ENCODE measurements at regions not wholly inside any gene's neighbourhood (a gene's known extent, or its start where the extent isn't known, plus 50 kb on each side); places are given as distances from the start of the nearest gene placed in this dataset.

DNA sequence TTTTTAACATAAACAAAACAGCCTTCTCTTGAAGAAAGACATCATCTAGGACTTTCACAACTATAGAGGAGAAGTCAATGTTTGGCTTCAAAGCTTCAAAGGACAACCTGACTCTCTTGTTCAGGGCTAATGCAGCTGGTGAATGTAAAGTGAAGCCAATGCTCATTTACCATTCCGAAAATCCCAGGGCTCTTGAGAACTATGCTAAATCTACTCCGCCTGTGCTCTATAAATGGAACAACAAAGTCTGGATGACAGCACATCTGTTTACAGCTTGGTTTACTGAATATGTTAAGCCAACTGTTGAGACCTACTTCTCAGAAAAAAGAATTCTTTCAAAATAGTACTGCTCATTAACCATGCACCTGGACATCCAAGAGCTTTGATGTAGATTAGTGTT lies 259.8 kb upstream of the NR5A2 start:
- Histone ChIP-seq H3K9ac (ENCODE audit: low read length) (no peak overlapping the region), H3K27ac (ENCODE audit: low read length) (no peak overlapping the region), H3K4me3 (ENCODE audit: low read length) (no peak overlapping the region), H3K27me3 (ENCODE audit: insufficient read depth, low read depth, low read length) (no peaks in the 10 kb centered on the region), H3F3A (ENCODE audit: insufficient read depth, low read length, poor library complexity, severe bottlenecking) (no peaks in the 10 kb centered on the region), H3K79me2 (replicated peaks; ENCODE audit: insufficient read depth, low read length) (no peaks in the 10 kb centered on the region), H3K4me2 (ENCODE audit: low read length) (no peak overlapping the region), H4K20me1 (ENCODE audit: insufficient read depth) (no peaks in the 10 kb centered on the region), H3K9me3 (ENCODE audit: low read length) (peaks cover 5% of the 10 kb centered on the region), H3K9me2 (ENCODE audit: insufficient read depth, low read length) (no peaks in the 10 kb centered on the region), H3K36me3 (ENCODE audit: insufficient read depth, low read length) (no peaks in the 10 kb centered on the region), H2AFZ (ENCODE audit: low read depth, low read length) (no peak overlapping the region)
- TF ChIP-seq, protein P1, sequence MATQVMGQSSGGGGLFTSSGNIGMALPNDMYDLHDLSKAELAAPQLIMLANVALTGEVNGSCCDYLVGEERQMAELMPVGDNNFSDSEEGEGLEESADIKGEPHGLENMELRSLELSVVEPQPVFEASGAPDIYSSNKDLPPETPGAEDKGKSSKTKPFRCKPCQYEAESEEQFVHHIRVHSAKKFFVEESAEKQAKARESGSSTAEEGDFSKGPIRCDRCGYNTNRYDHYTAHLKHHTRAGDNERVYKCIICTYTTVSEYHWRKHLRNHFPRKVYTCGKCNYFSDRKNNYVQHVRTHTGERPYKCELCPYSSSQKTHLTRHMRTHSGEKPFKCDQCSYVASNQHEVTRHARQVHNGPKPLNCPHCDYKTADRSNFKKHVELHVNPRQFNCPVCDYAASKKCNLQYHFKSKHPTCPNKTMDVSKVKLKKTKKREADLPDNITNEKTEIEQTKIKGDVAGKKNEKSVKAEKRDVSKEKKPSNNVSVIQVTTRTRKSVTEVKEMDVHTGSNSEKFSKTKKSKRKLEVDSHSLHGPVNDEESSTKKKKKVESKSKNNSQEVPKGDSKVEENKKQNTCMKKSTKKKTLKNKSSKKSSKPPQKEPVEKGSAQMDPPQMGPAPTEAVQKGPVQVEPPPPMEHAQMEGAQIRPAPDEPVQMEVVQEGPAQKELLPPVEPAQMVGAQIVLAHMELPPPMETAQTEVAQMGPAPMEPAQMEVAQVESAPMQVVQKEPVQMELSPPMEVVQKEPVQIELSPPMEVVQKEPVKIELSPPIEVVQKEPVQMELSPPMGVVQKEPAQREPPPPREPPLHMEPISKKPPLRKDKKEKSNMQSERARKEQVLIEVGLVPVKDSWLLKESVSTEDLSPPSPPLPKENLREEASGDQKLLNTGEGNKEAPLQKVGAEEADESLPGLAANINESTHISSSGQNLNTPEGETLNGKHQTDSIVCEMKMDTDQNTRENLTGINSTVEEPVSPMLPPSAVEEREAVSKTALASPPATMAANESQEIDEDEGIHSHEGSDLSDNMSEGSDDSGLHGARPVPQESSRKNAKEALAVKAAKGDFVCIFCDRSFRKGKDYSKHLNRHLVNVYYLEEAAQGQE (IDR thresholded peaks at IDR 0.05; ENCODE audit: borderline replicate concordance) = no peak
- TF ChIP-seq EP300 (conservative IDR thresholded peaks at IDR 0.05; ENCODE audit: poor library complexity, severe bottlenecking) = no peak
- TF ChIP-seq, protein P2, sequence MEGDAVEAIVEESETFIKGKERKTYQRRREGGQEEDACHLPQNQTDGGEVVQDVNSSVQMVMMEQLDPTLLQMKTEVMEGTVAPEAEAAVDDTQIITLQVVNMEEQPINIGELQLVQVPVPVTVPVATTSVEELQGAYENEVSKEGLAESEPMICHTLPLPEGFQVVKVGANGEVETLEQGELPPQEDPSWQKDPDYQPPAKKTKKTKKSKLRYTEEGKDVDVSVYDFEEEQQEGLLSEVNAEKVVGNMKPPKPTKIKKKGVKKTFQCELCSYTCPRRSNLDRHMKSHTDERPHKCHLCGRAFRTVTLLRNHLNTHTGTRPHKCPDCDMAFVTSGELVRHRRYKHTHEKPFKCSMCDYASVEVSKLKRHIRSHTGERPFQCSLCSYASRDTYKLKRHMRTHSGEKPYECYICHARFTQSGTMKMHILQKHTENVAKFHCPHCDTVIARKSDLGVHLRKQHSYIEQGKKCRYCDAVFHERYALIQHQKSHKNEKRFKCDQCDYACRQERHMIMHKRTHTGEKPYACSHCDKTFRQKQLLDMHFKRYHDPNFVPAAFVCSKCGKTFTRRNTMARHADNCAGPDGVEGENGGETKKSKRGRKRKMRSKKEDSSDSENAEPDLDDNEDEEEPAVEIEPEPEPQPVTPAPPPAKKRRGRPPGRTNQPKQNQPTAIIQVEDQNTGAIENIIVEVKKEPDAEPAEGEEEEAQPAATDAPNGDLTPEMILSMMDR (IDR thresholded peaks at IDR 0.05; ENCODE audit: poor library complexity, severe bottlenecking) = no peak
- no peak for TF ChIP-seq EZH2 (IDR thresholded peaks at IDR 0.05; ENCODE audit: borderline replicate concordance, insufficient read depth, low read length, poor library complexity, severe bottlenecking)
- no peak for TF ChIP-seq POLR2AphosphoS5 (IDR thresholded peaks at IDR 0.05)
- TF ChIP-seq RAD21 (conservative IDR thresholded peaks at IDR 0.05) = no peak
- TF ChIP-seq TAF1 (IDR thresholded peaks at IDR 0.05; ENCODE audit: low read depth) = no peak
- TF ChIP-seq SMC3 (conservative IDR thresholded peaks at IDR 0.05; ENCODE audit: poor library complexity) = no peak
- no peak for TF ChIP-seq MXI1 (conservative IDR thresholded peaks at IDR 0.05; ENCODE audit: poor library complexity, severe bottlenecking)

DNA sequence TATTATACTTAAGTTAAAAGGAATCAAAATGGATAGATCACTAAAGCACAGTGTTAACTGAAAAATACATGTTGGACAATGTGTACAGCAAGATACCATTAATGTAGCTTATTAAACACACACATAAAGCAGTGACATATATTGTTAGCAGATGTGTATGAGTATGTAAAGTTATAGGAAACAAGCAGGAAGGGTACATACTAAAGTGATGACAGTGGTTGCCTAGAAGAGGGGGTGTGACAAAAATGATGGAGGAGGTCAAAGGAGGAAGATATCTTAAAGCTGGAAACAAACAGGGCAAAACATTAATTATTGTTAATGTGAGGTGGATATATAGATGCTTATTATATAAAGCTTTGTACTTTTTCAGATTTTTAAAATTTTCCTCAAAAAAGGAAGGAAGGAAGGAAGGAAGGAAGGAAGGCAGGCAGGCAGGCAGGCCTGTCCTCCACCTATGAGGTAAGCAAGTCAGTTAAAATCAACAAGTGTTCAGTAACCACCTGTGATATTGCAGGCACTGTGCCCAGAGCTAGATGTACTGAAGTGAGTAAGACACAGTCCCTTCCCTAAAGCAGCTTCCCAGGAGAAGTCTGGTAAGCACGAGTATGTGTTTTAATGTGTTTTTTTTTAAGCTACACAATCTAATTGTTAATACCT lies 252.9 kb upstream of the NR5A2 start:
- no peaks in the 10 kb centered on the region for H3K9me3 ChIP-seq (ENCODE audit: low read length)
- no peak overlapping the region for H2AFZ ChIP-seq (ENCODE audit: low read depth, low read length)
- H4K20me1 ChIP-seq (ENCODE audit: insufficient read depth) = no peaks in the 10 kb centered on the region
- H3K9me2 ChIP-seq (ENCODE audit: insufficient read depth, low read length) = no peaks in the 10 kb centered on the region
- no peak overlapping the region for H3K9ac ChIP-seq (ENCODE audit: low read length)
- H3F3A ChIP-seq (ENCODE audit: insufficient read depth, low read length, poor library complexity, severe bottlenecking) = no peaks in the 10 kb centered on the region
- H3K4me3 ChIP-seq (ENCODE audit: low read length) = no peak overlapping the region
- H3K27ac ChIP-seq (ENCODE audit: low read length) = no peak overlapping the region
- H3K4me2 ChIP-seq (ENCODE audit: low read length) = no peak overlapping the region
- no peaks in the 10 kb centered on the region for H3K27me3 ChIP-seq (ENCODE audit: insufficient read depth, low read depth, low read length)
- no peaks in the 10 kb centered on the region for H3K36me3 ChIP-seq (ENCODE audit: insufficient read depth, low read length)
- no peaks in the 10 kb centered on the region for H3K79me2 ChIP-seq (replicated peaks; ENCODE audit: insufficient read depth, low read length)
- TF ChIP-seq TAF1 (IDR thresholded peaks at IDR 0.05; ENCODE audit: low read depth) (no peak), EP300 (conservative IDR thresholded peaks at IDR 0.05; ENCODE audit: poor library complexity, severe bottlenecking) (no peak), MXI1 (conservative IDR thresholded peaks at IDR 0.05; ENCODE audit: poor library complexity, severe bottlenecking) (no peak), SMC3 (conservative IDR thresholded peaks at IDR 0.05; ENCODE audit: poor library complexity) (no peak), POLR2AphosphoS5 (IDR thresholded peaks at IDR 0.05) (no peak), RAD21 (conservative IDR thresholded peaks at IDR 0.05) (no peak), EZH2 (IDR thresholded peaks at IDR 0.05; ENCODE audit: borderline replicate concordance, insufficient read depth, low read length, poor library complexity, severe bottlenecking) (no peak)
- TF ChIP-seq, protein P1 (IDR thresholded peaks at IDR 0.05; ENCODE audit: borderline replicate concordance) = no peak
- TF ChIP-seq, protein P2 (IDR thresholded peaks at IDR 0.05; ENCODE audit: poor library complexity, severe bottlenecking) = no peak

Measured in neural cell (in vitro differentiated cells).